Panc1 (cell line): ENCODE measurements at regions not wholly inside any gene's neighbourhood (a gene's known extent, or its start where the extent isn't known, plus 50 kb on each side); places are given as distances from the start of the nearest gene placed in this dataset.
"Not testable (repeated sequence)": the region's sequence is repeated elsewhere in the genome, so short reads cannot be mapped to it uniquely, and the experiment has no call there.

ENCODE experiments used
- ATAC-seq: fragments of 200-7000 bp; cut with Tn5 transposase; 2 replicates; pipeline ENCODE4 v1.9.1; 2020; ENCODE audit warnings: mild to moderate bottlenecking, moderate library complexity
- BruUV-seq: library from RNA; stranded (reverse); fragments of 400-500 nt; replicated peaks from 2 replicates; lab custom pipeline; 2021; lab: Mats Ljungman, UMichigan
- CTCF ChIA-PET: fragments of 300-600 bp; sonication (Branson Sonifier 250); formaldehyde crosslinking; loops from one replicate; lab custom pipeline; 2022; ENCODE audit warnings: antibody characterized with exemption; lab: Charles Lee
- POLR2A ChIA-PET: fragments of 300-600 bp; sonication (Branson Sonifier 250); formaldehyde crosslinking; loops from one replicate; lab custom pipeline; 2022; ENCODE audit warnings: antibody characterized with exemption; lab: Charles Lee
- DNase-seq: peaks from one replicate; pipeline ENCODE4 v3.0.0-alpha.2; 2010; ENCODE audit warnings: low read depth, low spot score
- H3K27ac ChIP-seq: 2 replicates; pipeline ENCODE4 v1.5.1; 2011; ENCODE audit warnings: mild to moderate bottlenecking, low read length, inconsistent platforms
- H3K27me3 ChIP-seq: fragments of 200-500 bp; sonication (Bioruptor generic); 2 replicates; pipeline ENCODE4 v1.6.0; 2014; ENCODE audit warnings: low read length, inconsistent platforms; ENCODE audit not compliant: control insufficient read depth, insufficient read depth
- H3K36me3 ChIP-seq: fragments of 200-500 bp; sonication (Bioruptor generic); 2 replicates; pipeline ENCODE4 v1.5.1; 2014; ENCODE audit warnings: inconsistent platforms, mild to moderate bottlenecking, low read length, moderate library complexity; ENCODE audit not compliant: control insufficient read depth, insufficient read depth
- H3K4me1 ChIP-seq: 2 replicates; pipeline ENCODE4 v1.5.1; 2011; ENCODE audit warnings: inconsistent platforms, mild to moderate bottlenecking, low read length, moderate library complexity; ENCODE audit not compliant: control insufficient read depth, insufficient read depth
- H3K4me3 ChIP-seq, 2 experiments: 2 replicates each; pipeline ENCODE4 v1.5.1; 2011 to 2012; ENCODE audit warnings: low read depth in 2 of 2, low read length in 2 of 2, mild to moderate bottlenecking in 2 of 2, inconsistent platforms in 1 of 2, moderate library complexity in 1 of 2
- H3K9me3 ChIP-seq: fragments of 200-500 bp; sonication (Bioruptor generic); 2 replicates; pipeline ENCODE4 v1.5.1; 2014; ENCODE audit warnings: low read depth, mild to moderate bottlenecking, inconsistent platforms, low read length, moderate library complexity; ENCODE audit not compliant: control insufficient read depth, insufficient read depth
- POLR2AphosphoS5 ChIP-seq: IDR thresholded peaks from 2 replicates; pipeline ENCODE4 v1.6.1; 2012; ENCODE audit warnings: mild to moderate bottlenecking, low read depth, low read length, moderate library complexity
- SIN3A ChIP-seq: IDR thresholded peaks from 2 replicates; pipeline ENCODE4 v1.6.1; 2012; ENCODE audit warnings: low read depth, mild to moderate bottlenecking, low read length, moderate library complexity, borderline replicate concordance; ENCODE audit not compliant: insufficient read depth
- TCF7L2 ChIP-seq: IDR thresholded peaks from 2 replicates; pipeline ENCODE4 v1.6.1; 2011; ENCODE audit warnings: mild to moderate bottlenecking, low read depth, low read length, inconsistent platforms
- in situ Hi-C: cut with HindIII; loops from 2 replicates; pipeline ENCODE4 v1.10.0; 2016; ENCODE audit warnings: low sequenced_read_pairs, low pct_unique_long_range_greater_than_20kb
- intact Hi-C: fragments of 100-400 bp; cut with micrococcal nuclease; formaldehyde crosslinking; loops from one replicate; pipeline ENCODE4 v1.10.0; 2022; ENCODE audit not compliant: unreplicated experiment
- TF ChIP-seq, protein P1 (sequence below), 2 experiments: IDR thresholded peaks; 2 replicates each; pipeline ENCODE4 v1.6.1; 2011 to 2012; ENCODE audit warnings: low read depth in 2 of 2, control low read depth in 1 of 2, low read length in 1 of 2, mild to moderate bottlenecking in 1 of 2, moderate library complexity in 1 of 2; ENCODE audit not compliant: insufficient read depth in 1 of 2
- TF ChIP-seq, protein P2 (sequence below): fragments of 450-650 bp; IDR thresholded peaks from 2 replicates; pipeline ENCODE4 v1.5.1; 2017; ENCODE audit warnings: mild to moderate bottlenecking

DNA sequence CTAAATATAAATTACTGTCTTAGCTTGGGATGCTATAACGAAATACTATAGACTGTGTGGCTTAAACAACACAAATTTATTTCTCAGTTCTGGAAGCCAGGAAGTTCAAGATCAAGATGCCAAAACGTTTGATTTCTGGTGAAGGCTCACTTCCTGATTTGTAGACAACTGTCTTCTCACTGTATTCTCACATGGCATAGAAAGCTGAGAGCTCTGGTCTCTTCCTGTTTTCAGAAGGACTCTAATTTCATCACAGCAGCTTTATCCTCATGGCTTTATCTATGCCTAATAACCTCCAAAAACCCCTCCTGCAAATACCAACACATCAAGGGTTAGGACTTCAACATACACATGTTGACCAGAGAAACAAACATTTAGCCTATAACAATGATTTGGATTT is 1795.5 kb downstream of the MRPL39 start:
- intact Hi-C loops = no loop called here
- no peak overlapping the region for H3K4me3 ChIP-seq
- in situ Hi-C loops = no loop called here
- POLR2A ChIA-PET = no interaction called here
- no peaks in the 10 kb centered on the region for H3K36me3 ChIP-seq
- BruUV-seq = no TSS peak
- ATAC-seq = no peak
- CTCF ChIA-PET = no interaction called here
- no peak for DNase-seq
- H3K9me3 ChIP-seq = no peaks in the 10 kb centered on the region
- H3K4me1 ChIP-seq = no peaks in the 10 kb centered on the region
- no peak overlapping the region for H3K27ac ChIP-seq
- no peaks in the 10 kb centered on the region for H3K27me3 ChIP-seq
- TF ChIP-seq, protein P1, sequence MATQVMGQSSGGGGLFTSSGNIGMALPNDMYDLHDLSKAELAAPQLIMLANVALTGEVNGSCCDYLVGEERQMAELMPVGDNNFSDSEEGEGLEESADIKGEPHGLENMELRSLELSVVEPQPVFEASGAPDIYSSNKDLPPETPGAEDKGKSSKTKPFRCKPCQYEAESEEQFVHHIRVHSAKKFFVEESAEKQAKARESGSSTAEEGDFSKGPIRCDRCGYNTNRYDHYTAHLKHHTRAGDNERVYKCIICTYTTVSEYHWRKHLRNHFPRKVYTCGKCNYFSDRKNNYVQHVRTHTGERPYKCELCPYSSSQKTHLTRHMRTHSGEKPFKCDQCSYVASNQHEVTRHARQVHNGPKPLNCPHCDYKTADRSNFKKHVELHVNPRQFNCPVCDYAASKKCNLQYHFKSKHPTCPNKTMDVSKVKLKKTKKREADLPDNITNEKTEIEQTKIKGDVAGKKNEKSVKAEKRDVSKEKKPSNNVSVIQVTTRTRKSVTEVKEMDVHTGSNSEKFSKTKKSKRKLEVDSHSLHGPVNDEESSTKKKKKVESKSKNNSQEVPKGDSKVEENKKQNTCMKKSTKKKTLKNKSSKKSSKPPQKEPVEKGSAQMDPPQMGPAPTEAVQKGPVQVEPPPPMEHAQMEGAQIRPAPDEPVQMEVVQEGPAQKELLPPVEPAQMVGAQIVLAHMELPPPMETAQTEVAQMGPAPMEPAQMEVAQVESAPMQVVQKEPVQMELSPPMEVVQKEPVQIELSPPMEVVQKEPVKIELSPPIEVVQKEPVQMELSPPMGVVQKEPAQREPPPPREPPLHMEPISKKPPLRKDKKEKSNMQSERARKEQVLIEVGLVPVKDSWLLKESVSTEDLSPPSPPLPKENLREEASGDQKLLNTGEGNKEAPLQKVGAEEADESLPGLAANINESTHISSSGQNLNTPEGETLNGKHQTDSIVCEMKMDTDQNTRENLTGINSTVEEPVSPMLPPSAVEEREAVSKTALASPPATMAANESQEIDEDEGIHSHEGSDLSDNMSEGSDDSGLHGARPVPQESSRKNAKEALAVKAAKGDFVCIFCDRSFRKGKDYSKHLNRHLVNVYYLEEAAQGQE (IDR thresholded peaks at IDR 0.05; ENCODE audit: insufficient read depth in 1 of 2, low read depth in 2 of 2, low read length in 1 of 2) = no peak
- TF ChIP-seq, protein P2, sequence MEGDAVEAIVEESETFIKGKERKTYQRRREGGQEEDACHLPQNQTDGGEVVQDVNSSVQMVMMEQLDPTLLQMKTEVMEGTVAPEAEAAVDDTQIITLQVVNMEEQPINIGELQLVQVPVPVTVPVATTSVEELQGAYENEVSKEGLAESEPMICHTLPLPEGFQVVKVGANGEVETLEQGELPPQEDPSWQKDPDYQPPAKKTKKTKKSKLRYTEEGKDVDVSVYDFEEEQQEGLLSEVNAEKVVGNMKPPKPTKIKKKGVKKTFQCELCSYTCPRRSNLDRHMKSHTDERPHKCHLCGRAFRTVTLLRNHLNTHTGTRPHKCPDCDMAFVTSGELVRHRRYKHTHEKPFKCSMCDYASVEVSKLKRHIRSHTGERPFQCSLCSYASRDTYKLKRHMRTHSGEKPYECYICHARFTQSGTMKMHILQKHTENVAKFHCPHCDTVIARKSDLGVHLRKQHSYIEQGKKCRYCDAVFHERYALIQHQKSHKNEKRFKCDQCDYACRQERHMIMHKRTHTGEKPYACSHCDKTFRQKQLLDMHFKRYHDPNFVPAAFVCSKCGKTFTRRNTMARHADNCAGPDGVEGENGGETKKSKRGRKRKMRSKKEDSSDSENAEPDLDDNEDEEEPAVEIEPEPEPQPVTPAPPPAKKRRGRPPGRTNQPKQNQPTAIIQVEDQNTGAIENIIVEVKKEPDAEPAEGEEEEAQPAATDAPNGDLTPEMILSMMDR = no peak
- no peak for TF ChIP-seq TCF7L2
- TF ChIP-seq POLR2AphosphoS5 = no peak
- TF ChIP-seq SIN3A = no peak

DNA sequence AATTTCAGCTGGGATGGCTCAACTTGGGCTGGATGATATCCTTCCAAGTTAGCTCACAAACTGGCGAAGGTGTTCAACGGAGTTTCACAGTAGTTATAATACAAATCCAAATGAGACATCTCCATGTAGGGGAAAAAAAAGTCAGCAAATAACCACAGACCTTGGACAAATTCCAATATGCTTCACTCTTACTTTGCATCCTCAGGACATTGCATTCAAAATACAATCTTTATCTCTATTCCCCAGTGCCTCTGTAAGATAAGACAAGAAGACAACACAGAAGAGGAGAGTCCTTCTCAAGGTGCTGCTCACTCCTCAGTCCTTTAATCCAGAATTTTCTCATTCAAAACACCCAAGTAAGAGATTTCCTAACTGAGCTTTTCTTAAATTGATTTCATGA is 1797.7 kb downstream of the MRPL39 start:
- in situ Hi-C loops = no loop called here
- TF ChIP-seq, protein P2 = no peak
- no peak for TF ChIP-seq SIN3A
- TF ChIP-seq, protein P1 (IDR thresholded peaks at IDR 0.05; ENCODE audit: insufficient read depth in 1 of 2, low read depth in 2 of 2, low read length in 1 of 2) = no peak

DNA sequence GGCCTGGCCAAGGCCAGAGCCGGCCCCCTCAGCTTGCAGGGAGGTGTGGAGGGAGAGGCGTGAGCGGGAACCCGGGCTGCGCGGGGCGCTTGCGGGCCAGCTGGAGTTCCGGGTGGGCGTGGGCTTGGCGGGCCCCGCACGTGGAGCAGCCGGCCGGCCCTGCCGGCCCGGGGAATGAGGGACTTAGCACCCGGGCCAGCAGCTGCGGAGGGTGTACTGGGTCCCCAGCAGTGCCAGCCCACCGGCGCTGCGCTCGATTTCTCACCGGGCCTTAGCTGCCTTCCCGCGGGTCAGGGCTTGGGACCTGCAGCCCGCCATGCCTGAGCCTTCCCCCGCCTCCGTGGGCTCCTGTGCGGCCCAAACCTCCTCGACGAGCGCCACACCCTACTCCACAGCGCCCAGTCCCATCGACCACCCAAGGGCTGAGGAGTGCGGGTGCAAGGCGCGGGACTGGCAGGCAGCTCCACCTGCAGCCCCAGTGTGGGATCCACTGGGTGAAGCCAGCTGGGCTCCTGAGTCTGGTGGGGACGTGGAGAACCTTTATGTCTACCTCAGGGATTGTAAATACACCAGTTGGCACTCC is 1800.2 kb downstream of the MRPL39 start:
- ATAC-seq, H3K4me1 ChIP-seq, H3K27ac ChIP-seq, CTCF ChIA-PET, H3K27me3 ChIP-seq, BruUV-seq, DNase-seq, H3K4me3 ChIP-seq, H3K9me3 ChIP-seq, in situ Hi-C loops, POLR2A ChIA-PET, intact Hi-C loops, H3K36me3 ChIP-seq: not testable (repeated sequence)

More for the DNA sequence above, 1797.7 kb downstream of the MRPL39 start:
- H3K4me1 ChIP-seq = no peaks in the 10 kb centered on the region
- intact Hi-C loops = no loop called here
- no peak overlapping the region for H3K4me3 ChIP-seq
- no TSS peak for BruUV-seq
- POLR2A ChIA-PET = no interaction called here
- H3K27me3 ChIP-seq = no peaks in the 10 kb centered on the region
- CTCF ChIA-PET = no interaction called here
- no peak overlapping the region for H3K27ac ChIP-seq
- H3K9me3 ChIP-seq = no peaks in the 10 kb centered on the region
- H3K36me3 ChIP-seq = no peaks in the 10 kb centered on the region
- no peak for ATAC-seq
- DNase-seq = no peak
